ENCODE measurements at regions not wholly inside any gene's neighbourhood (a gene's known extent, or its start where the extent isn't known, plus 50 kb on each side); places are given as distances from the start of the nearest gene placed in this dataset.
"Not testable (repeated sequence)": the region's sequence is repeated elsewhere in the genome, so short reads cannot be mapped to it uniquely, and the experiment has no call there.

DNA sequence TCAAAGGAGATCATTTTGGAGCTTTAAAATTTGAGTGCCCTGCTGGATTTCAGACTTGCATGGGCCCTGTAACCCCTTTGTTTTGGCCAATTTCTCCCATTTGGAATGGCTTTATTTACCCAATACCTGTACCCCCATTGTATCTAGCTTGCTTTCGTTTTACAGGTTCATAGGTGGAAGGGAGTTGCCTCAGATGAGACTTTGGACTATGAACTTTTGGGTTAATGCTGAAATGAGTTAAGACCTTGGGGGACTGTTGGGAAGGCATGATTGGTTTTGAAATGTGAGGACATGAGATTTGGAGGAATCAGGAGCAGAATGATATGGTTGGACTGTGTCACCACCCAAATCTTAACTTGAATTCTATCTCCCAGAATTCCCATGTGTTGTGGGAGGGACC is 250.6 kb downstream of the MFSD1 start:
- not testable (repeated sequence) for DNase-seq

DNA sequence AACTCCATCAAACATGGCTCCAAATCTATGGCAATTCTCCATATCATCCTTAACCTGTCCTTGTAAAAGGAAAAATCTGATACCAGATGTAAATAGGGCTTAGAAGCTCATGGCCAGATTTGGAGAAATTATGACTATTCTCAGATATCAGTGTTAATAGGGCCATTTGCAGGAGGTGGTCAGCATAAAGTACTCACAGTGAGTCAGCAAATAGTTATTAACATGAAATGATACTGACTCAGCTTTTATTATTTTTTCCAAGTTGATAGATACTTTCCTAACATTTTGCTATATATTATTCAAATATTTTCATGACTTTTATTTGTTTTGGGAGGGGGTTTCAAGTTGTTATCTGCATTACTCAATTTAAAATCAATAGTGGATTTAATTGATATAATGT is 255.8 kb downstream of the MFSD1 start:
- no peak for DNase-seq

DNA sequence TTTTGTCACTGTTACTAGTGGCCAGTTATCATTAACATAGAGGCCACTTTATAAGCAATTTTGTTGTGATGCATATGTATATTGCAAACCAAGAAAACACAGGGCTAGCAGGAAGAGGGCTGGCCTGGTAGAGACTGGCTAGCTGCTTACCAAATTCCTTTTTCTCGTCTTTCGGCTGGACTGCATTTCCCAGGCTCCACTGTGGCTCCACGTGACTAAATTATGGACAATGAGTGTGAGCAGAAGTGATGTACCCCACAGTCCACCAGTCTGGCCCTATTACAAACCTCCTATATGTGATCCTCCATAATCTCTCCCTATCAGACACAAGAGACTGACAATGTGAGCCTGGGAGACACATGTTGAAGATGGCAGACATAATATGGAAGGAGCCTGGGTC is 257.0 kb downstream of the MFSD1 start:
- DNase-seq = no peak

DNA sequence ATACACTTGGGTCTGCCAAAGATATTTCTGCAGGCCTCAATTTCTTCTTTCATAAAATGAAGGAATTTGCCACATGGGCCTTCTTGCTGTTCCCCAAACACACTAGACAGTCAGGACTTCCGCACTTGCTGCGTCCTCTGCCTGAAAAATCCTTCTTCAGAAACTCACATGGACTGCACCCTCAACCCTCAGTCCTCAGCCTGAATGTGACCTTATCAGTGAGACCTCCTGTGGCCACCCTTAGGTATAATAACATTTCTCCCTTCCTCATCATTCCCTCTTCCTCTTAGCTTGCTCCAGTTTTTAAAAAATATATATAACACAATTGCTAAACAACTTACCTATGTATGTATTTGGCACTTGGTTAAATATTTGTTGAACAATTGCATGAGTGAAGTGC is 257.5 kb downstream of the MFSD1 start:
- DNase-seq = no peak

DNA sequence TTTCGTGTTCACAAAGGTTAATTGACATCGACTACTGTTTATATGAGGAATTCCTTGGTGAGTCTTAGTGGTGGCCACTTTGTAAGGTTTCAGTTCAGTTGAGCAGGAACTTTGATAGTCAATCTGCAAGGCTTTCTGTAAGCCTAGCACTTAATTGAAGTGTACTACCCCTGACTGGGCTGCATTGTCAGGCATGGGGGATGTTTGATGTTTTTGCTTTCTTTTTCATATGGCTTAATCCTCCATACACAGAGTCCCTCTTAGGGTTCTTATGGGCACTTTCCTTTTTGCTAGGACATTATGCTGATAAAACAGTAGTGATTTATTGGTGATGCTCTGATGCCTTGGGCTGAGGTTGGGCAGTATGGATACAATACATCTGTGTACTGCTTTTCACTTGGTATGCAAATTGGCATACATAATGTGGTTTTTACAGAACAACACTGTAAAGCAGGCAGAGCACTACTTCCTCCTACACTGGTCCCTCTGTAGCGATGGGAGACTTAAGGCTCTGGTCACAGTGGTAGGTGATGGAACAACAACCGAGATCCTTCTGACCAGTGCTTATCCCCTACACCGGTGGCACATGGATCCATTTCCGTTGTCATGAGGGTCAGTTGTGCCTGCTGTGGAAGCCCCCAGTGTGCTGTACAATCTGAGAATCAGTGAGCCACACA is 261.0 kb downstream of the MFSD1 start:
- no peak for DNase-seq

DNA sequence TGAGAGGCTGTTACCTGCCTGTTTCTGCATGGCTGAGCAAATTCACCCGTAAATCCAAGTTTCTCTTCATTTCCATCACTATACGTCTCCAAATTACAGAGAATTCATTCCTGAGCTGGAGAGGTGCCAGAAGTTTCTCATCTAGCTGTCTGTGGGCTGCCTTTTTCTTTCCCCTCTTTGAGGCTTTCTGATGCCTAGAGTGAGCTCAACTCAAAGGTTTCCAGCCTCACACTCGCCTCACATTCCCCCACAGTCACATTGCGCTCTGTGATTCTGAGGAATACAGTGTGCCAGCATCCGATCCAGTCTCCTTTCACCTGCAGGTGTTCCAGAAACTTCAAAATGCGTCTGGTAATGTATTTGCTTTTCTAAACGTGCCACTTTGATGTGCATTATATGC is 267.2 kb downstream of the MFSD1 start, which contains the start of gene IQCJ:
IQCJ (plus strand) TSS at position 229 of the 400 bp plus-strand sequence.
- no peak for DNase-seq

DNA sequence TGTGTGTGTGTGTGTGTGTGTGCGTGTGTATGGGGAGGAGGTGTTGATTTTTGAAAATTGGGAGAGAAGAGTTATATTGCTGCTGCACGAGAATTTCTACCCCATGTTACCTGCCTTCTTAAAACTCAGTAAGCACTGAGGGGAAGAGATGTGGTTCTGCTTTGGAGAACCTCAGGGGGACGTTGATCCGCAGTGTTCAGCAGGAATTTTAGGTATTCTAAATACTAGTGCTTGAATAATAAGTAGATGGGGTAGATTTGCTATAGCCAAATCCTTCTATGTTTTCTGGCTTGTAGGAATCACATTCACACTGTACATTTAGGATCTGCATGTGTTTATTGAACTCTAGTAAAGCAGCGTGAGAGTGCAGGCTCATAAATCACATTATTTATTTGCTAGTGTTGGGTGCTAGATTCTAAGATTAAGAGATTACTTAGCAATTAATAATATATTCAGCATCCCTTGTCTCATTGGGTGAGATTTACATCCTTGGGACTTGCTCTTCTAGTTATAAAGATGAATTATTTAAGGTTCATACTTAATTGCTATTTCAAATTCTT is 268.1 kb downstream of the MFSD1 start:
- DNase-seq = no peak

DNA sequence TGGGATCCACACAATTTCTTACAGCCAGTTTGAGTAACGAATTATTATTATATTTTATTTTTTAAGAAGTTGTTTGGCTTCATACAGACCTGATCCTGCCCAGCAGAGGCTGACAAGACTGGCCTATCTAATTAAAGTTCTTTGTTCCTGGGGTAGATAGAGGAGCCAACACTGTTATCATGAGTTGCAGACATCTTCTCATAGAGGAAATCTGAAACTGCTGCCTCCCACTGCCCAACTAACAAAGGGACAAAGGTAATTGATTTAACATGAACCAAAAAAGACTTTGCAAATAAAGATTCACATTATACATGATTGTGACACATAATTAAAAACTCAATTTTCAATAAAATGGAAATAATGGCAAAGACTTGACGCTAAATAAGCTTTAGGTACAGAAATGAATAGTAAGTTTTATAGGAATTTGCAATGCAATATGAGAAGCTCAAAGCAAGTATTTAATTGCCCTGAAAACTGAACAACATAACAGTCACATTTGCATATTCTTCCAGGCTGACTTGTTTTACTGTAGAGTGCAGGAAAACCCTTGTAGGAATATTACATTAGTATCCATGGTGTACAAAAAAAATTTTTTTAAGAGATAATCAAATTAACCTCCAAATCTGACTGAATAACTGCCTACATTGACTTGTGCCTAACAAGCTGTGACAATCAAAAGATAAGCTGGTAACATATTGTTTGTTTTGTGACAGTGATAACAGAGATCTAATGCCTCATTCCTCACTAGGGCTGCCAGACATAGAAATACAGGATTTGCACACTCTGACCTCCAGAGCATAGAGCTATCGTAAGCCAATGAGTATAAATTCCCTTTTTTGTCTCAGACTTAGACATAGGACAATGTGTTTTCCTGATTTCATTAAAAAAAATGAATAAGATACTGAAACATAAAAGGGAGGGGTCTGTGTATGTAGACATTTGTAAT is 273.2 kb downstream of the MFSD1 start:
- no peak for DNase-seq

DNA sequence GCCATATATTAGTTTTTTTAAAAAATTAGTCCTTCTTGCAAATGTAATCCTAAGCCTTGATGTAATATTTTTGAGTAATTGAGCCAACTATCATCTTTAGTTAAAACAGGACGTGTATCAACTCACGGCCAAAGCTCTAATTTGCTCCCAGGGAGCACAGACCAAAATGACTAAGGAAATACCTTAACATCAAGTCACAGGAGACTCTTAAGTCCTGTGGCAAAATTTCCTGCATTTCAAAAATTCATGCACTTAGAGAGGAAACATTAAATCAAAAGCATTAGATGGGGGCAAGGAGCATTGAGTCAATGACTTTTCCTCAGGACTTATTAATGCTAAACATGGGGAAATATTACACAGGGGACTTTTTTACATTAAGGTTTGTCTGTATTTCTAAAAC is 276.0 kb downstream of the MFSD1 start:
- no peak for DNase-seq

DNA sequence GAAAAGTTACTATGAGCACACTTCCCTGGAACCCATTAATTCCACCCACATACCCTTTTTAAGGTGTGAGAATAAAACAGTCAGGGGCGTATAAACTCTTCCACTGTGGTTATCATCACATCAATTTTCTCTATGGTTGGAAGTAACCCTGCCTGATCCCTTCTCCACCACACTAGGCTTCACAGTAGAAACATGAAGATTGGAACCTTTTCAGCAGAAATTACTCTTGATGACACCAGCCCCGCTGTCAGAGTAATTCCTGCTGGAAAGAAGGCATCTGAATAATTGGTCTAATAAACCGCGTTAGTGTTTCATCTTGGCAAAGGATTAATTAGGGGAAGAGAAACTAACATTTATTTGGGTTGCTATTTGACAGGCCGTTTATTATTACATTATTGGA is 278.4 kb downstream of the MFSD1 start:
- no peak for DNase-seq

DNA sequence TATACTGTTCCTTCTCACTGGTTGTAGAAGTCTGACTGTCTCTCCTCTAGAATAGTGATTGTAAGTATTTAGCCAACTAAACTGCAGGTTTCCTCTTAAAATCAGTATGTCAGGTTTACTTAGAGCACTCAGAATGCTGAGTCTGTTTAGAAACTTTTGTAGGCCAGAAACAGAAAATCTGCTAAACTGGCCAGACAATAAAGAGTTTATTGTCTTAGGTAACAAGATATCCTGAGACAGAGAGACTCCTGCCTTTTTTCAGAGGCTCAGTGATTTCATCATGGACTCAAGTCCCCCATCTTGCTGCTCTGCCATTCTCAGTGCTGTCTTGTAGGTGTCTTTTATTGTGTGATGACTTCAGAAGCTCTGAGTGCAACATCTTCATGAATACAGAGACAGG is 279.0 kb downstream of the MFSD1 start:
- no peak for DNase-seq

DNA sequence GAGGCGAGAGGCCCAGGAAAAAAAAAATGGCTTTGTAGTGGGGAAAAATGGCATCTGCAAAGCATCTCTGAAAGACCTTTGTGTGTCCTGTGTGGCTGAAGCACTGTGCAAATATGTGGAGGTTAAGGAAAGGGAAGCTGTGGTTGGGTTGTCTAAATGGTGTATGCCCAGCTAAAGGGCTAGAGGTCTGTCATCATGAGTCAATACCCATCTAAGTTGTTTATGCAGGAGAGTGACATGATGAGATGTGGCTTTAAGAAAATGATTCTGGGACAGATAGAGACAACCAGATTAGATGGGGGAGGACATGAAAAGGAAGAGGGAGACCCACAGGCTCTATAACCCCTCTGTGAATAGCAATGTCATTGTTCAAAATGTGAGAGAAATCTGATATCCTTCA is 280.7 kb downstream of the MFSD1 start:
- no peak for DNase-seq

DNA sequence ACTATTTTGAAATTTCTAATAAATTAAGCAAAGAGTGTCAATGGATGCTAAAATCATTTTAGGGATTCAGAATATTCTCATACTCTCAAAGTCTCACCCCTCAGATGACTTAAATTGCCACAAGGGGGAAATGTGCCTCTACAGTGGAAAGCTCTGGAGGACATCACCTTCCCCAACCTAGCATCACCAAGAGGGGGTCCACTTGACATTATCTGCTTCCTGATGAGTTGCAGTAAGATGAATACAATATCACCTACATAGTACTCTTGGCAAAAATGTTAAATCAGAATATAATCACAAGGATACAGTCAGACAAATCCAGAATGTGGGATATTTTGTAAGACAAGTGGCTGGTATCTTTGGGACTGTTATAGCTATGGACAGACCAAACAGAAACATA is 290.1 kb downstream of the MFSD1 start:
- DNase-seq = no peak

DNA sequence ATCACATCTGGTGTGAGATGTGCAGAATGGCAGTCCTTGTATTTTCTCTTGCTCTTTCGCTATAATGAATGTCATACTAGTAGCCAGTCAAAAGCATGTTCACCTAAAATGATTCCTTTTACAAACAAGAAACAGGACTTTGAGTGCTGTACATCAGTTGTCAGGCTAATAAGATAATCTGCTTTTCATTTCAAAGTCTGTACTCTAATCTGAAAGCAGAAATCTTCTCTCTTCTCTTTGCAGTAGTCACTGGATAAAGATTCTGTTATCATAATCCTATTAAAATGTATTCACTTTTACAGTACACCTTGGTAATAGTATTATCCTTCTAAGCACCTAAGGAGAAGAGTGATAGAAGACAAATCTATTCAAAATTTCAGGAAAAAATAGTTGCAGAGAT is 300.1 kb downstream of the MFSD1 start:
- DNase-seq = no peak

DNA sequence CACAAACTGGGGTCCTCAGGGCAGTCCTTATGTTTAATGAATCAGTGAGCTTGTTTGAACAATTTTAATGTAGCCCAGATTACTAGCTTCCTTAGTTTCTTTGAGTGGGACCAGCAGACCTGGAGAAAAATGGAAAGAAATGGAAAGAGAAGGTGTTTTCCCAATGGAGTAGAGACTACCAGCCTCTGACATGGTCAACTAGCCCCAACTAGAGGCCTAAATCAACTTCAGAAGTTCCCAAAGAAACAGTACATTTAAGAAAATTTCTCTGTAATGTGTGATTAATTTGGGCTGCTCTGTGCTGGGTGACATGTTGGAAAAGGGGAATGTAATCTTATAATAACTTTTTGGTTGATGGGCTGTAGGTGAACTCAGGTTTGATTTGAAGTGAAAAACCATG is 310.9 kb downstream of the MFSD1 start:
- no peak for DNase-seq

DNA sequence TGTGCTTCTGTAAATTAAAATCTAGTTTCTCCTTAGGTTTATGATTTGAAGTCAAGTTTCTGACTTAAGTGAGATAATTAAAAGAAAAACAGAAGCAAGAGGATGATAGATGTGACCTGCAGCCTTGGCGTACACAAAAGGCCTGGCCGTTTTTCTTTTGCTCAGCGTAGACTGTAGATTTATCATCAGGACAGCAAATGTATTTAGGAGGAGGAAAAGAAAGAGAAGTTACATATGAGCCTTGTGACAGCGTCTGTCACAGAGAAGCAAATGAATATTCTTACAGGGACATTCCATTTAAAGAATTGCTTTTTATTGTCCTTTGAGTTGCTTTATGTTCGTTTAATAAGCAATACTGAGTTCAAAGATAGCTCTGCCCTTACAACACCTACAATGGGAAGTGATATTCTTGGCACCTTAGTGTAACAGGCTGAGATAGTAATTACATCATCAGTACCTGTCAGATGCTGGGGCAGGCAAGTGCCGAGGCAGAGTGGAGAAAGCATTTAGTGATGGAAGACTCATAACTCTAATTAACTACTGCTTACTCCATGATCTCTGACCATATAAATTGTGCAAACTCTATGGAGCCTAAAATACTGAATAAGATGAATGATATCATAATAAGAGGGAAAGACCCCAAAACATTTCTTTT is 311.5 kb downstream of the MFSD1 start:
- no peak for DNase-seq

DNA sequence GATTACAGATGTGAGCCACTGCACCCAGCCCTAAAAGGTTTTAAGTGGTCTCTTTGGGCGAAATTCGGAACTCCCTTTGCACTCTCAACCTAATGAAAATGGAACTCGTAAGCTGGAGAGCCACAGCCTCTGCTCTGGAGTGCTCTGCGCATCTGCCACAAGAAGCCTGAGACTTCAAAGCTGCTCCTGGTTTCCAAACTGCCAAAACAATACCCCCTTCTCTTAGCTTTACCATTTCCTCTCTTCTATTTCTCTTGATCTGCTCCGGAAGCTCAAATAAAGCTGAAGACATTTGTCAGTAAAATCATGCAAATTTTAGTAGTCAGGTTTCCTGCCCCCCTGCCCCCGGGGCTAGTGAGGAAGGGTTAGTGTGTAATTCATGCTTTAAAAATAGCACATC is 312.7 kb downstream of the MFSD1 start:
- DNase-seq = no peak

DNA sequence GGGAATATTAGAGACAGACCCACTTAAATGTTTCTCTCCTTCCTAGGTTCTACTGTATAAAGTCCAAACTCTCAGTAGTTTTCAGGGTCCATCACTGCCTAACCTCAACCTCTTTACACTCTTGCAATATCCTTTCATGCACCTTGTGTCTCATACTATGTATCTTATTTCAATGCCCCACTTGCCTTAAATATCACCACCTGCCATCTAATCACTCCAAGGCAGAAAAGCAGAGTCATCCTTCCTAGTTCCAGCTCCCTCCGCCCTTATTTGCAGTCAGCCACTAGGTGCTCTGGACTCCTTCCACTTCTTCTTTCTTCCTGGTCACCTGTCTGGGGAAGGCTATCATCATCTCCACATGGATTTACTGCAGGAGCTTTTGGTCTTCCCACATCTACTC is 322.0 kb downstream of the MFSD1 start:
- DNase-seq = no peak

DNA sequence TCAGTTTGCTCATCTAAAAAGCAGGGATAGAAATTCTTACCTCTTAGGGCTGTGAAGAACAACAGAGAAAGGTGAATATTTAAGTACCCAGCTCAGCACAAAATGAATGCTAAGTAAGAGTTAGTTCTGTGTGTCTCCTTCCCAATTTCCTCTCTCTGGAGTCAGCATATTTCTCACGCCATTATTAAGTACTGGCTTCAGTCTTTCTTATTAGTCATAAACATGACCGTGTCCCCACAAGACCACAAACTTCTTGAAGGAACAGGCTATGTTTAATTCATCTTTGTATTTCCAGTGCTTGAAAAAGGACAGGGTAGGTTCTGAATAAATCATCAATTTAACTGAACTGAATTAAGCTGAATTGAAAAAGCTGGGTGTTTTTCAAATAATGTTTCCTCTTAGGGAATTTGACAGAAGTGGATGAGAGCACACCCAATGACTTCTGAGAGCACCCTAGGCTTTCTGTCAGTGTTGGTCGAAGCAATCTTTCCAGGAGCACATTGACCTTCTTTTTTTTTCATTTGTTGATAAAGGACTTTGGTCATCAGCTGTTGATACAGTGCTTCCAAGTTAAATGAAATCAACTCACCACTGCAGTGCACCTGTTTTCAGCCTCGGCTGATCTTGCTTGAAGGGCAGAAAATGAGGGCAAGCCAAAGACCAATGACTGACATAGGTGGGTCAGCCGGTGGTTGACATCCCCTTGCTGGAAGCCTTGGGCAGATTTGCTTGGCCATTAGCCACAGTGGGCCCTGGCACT is 324.6 kb downstream of the MFSD1 start:
- DNase-seq = no peak

DNA sequence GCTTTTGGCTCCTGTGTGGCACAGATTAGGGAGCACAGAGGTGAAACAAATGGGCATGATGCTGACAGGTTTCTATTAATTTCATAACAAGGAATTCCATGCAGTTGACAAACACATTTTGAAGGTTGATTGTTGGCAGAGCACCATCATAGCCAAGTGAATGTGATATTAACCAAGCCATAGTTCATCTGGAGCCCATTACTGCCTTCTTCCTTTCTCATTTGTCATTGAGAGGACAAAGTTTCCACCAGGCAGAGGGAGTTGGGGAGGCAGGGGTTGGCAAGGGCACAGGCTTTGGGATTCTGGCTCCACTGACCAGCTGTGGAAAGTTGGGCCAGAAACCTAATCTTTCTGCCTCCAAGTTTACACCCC is 325.2 kb downstream of the MFSD1 start:
- DNase-seq = no peak

DNA sequence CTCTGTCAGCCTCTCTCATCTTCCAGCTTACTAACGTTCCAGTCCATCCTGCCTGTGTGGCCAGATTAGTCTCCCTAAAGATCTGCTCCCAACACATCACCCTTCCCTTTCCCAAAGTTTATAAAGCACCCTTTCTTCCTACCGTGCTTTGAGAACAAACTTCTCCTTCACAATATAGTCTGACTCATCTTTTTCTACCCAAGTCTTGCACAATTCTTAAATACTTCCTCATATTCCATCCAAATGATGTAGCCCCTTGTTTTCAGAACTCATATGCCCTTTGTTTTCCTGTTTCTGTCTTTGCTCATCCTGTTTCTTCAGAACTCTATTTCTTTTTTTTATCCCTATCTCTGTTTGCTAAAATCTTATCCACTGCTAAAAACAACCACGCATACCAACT is 326.8 kb downstream of the MFSD1 start:
- DNase-seq = no peak

DNA sequence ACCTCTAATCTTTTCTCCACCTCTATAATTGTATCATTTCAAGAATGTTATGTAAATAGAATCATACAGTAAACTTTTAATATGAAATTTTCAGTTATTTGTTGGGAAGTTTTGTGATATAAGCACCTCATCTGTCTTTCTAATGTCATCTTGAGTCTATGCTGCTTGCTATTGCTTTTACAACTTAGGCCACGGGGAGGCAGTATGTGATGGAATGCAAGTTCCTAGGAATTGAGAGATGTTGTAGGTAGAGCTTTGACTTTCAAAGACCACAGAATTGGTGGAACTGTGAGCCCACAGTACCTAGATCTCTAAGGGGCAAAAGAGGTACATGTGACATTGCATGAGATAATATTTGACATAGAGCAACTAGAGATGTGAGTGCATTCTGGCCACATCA is 328.3 kb downstream of the MFSD1 start:
- no peak for DNase-seq

DNA sequence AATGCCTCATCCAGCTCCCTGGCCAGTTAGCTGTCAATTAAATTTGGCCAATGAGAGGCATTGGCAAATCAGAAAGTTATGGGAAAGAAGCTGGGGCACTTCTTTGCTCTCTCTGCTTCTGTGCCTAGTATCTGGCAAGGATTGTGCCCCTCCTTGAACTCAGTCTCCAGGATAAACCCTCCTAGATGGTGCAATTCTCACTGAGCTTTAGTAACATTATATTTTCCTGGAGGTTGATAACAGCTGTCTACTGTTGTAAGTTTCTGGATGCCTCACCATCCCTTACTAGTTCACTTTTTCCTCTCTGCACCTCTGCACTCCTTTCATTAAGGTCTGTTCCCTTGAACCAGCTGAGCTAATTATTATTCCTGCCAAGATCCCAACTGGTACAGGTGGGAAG is 329.5 kb downstream of the MFSD1 start:
- DNase-seq = no peak
